ENCODE measurements at regions not wholly inside any gene's neighbourhood (a gene's known extent, or its start where the extent isn't known, plus 50 kb on each side); places are given as distances from the start of the nearest gene placed in this dataset.

GRCh38 chr15:101590785-101591184, 61.4 kb downstream of the TM2D3 start:
- DNase-seq (ENCODE audit: low spot score): no peak

GRCh38 chr15:101583284-101583683, 68.9 kb downstream of the TM2D3 start:
- no peak for DNase-seq (ENCODE audit: low spot score)

DNA sequence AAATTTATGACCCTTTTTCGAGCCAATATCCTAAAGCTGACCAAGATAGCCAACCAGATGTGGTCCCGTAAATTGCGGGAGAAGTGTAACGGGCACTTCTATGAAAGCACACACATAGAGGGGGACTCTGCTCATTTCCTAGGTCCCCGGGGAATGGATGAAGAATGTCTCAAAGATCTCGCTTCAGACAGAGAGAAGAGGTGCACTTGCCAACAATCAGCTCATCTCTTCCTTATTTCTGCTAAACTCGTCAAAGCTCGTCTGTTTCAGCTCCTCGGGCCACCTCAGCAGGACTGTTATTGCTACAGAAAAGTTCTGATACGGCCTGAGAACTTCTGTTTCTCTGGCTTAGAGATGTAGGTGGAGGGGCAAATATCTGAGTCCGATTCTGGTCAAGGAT, 71.8 kb downstream of the TM2D3 start:
- no peak for DNase-seq (ENCODE audit: low spot score)

DNA sequence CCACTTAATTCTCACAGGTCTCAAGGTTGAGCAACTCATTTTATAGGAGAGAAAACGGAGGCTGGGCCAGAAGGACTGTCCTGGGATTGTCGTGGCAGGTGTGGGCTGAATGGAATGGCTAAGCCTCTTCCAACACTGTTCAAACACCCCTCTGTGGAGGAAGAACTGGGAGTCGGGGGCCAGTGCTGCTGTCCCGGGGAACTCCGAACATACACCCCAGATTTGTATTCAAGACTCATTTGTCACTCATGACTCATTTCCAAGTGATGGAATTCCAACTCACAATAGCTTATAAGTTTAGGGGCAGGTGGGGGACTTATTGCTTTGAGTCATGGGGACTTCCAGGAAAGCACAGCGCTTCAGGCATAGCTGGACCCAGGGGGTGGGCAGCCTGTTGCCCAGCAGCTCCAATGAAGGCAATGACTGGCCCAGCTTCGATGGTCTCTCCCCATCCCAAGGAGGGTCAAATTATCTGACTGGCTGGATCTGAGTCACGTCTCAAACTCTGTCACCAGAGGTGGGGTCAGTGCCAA, 72.5 kb downstream of the TM2D3 start:
- peak; percentile 79 for DNase-seq (ENCODE audit: low spot score)

- DNase-seq (ENCODE audit: low spot score): peak; percentile 8
These were observed 73.7 kb downstream of the TM2D3 start for GRCh38 chr15:101578443-101578894.

DNA sequence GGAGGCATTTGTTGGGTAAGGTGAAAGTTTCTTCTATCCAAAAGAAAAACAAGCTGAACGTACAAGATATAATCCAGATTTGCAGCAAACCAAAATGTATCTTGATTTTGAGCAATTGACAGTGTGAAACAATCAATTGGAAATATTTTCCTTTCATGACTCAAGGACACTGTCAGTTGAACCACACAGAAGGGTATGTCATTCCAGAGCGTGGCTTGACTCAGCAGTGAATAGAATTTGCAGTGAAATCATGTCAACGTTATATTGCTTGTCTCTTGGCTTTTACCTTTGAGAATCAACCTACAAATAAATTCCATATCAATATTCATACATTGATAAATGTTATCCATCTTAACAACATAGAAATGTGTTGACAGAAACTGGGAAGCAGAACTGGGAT, 78.2 kb downstream of the TM2D3 start:
- DNase-seq (ENCODE audit: low spot score): no peak

DNA sequence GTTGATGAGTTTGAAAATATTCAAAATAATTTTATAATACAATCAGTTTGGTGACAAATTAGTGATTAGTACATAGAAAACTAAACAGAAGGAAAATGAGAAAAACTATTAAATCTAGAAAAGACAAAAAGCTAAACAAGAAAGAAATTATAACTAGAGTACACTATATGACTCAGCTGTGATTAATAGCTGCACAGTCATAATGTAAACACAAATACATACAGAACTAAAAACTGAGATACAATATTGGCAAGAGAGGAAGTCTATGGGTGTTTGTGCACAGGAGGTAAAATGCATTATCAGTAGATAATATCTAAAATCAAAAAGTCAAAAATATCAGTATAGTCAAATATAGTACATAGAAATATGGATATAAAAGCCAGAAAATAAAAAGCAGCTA, 80.7 kb upstream of the PCSK6 start:
- peak; percentile 20 for DNase-seq (ENCODE audit: low spot score)

DNA sequence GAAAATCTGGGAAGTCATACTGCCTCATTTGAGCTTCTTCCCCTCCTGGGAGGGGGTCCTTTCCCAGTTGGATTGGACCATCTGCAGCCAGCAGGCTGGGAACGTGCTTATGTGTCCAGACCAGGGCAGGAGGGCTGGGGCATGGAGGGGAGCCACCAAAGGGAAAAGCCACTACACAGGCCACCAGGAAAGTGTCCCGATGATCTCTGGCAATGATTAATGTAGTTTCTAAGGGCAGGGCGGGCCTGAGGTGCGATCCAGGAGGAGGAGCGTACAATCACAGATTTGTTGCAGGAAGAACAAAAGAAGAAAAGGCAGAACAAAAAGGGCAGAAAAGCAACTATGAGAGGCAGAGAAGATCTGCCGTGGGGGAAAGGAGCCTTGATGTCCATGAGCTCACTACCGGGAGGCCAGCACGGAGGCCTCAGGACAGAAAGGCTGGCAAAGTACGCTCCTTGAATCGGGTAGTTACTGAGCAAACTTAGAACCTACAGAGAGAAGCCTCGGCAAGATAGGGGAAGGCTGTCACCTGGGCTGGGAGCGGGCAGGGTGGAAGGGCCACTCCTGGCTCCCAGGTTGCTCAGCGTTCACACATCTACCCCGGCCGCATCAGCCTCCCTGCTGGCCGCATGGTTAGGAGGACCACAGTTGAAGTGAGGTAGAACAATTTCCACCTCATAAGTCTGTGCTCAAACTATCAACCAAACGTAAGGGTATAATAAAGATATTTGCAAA, 79.5 kb upstream of the PCSK6 start:
- DNase-seq (ENCODE audit: low spot score): no peak

DNA sequence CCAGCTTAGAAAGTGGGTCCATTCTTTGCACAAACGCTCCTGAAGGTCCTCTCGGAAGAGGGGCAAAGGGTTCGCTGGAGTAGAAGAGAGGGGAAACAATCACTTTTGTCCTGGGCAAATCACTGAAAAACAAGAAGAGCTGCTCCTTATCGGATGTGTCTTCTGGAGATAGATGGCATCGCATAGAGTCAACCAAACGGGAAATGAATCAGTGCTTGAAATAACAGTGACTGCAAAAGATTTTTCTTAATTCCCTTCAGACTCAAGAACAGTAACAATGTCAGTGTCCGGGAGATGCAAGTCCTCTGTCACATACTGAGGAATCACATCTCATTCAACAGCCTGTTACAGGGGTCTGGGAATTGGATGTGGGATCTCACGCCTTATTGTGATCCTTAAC, 78.8 kb upstream of the PCSK6 start:
- no peak for DNase-seq (ENCODE audit: low spot score)

- DNase-seq (ENCODE audit: low spot score): no peak
These were observed 77.4 kb upstream of the PCSK6 start for GRCh38 chr15:101566748-101567488.

- DNase-seq (ENCODE audit: low spot score): no peak
These were observed 75.9 kb upstream of the PCSK6 start for GRCh38 chr15:101565377-101565776.

- DNase-seq (ENCODE audit: low spot score): no peak
These were observed 73.8 kb upstream of the PCSK6 start for GRCh38 chr15:101563176-101563796.

GRCh38 chr15:101562428-101563059, 73.0 kb upstream of the PCSK6 start:
- no peak for DNase-seq (ENCODE audit: low spot score)

GRCh38 chr15:101561584-101561906, 72.0 kb upstream of the PCSK6 start:
- DNase-seq (ENCODE audit: low spot score): no peak

GRCh38 chr15:101560722-101561583, 71.4 kb upstream of the PCSK6 start:
- no peak for DNase-seq (ENCODE audit: low spot score)

DNA sequence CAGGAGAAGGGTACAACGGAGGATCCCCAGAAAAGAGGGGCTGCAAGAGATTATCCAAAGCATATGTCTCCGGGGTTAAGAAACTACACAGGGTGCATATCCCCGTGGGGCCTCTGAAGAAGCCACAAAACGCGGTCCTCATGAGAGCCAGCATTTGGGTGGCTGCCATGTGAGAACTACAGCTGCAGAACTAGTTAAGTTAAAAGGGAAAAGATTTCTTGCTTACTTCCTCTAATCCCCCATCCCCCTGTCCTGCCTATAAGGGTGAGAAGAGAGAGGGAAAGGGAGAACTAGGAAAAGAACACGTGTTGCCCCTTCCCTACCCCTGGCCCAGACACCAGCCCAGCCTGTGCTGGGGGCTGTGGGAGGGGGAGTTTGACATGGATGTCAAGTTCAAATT, 70.4 kb upstream of the PCSK6 start:
- DNase-seq (ENCODE audit: low spot score): no peak

GRCh38 chr15:101558221-101558941, 68.9 kb upstream of the PCSK6 start:
- no peak for DNase-seq (ENCODE audit: low spot score)

DNA sequence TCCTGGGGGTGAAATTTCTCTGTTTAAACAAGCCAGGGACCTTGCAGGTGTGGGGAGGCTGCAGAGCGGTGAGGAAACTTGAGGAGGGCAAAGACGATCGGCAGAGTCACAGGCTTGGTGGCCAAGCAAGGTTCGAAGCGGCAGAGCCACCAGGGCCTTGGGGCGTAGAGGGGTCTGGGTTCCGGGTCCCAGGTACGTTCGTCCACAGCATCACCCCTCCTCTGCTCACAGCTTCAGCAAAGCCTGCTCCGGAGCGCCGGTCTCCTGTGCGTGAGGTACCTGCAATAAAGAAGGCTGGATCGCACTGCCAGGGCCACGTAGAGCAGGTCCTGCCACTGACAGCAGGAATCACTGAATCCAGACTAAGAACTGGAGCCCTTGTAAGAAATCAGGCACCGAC, 66.8 kb upstream of the PCSK6 start:
- DNase-seq (ENCODE audit: low spot score): no peak

DNA sequence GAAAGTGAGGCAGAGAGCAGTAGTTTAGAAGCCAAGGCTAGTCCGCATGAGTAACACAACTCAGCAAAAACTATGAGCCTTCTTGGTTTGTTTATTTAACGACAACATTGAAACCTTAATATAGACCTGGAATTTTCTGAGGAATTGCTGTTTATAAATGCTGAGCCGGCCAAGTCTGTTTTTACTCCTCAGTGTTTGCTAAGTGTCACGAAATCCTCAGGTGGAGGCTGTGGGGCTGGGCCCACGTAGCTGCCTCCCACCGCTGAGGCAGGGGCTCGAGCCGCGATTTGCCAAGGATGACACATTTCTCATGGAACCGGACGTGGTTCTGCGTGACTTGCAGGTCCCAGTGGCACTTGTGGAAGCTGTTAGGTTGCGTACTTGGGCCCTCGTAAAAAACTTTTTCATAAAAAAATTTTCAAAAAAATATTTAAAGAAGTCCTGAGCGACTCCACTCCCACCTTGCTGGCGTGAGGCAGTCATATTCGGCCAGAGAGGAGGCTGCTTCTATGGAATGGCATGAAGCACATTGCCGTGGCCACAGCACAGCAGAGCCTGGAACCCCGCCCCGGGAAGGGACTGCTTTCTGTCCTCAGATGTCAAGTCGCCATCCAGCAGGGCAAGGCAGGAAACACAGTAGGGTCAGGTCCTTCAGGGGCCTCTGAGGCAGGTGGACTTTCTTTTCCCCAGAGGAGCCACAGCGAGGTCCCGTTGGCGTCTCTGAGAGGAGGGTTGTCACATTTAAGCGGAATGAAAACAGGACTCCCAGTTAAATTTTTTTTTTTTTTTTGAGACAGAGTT, 64.8 kb upstream of the PCSK6 start:
- DNase-seq (ENCODE audit: low spot score): no peak
